HG03442 (cell line): ENCODE measurements at regions not wholly inside any gene's neighbourhood (a gene's known extent, or its start where the extent isn't known, plus 50 kb on each side); places are given as distances from the start of the nearest gene placed in this dataset.

Experiments used
- ATAC-seq: cut with Tn5 transposase; IDR thresholded peaks from one replicate; pipeline ENCODE4 v1.9.1; 2021; ENCODE audit warnings: mild to moderate bottlenecking, moderate library complexity; ENCODE audit not compliant: unreplicated experiment

DNA sequence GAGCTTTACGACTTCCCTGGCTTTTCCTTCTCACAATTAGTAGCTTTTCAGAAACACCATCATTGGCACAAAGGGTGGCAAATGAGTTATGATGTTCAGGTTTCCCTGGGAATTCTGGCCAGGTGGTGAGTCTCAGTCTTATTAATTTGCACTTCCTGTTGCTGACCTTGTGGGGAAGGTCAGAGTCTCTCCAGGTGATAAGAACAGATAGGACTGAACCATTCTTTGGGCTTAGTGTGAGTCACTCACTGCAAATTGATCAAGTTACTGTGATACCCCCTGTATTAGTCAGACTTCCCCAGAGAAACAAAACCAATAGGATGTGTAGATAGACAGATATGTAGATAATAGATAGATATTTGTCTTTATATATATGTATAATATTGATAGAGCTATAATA is 53.8 kb upstream of the RANBP3L start:
- ATAC-seq = no peak

DNA sequence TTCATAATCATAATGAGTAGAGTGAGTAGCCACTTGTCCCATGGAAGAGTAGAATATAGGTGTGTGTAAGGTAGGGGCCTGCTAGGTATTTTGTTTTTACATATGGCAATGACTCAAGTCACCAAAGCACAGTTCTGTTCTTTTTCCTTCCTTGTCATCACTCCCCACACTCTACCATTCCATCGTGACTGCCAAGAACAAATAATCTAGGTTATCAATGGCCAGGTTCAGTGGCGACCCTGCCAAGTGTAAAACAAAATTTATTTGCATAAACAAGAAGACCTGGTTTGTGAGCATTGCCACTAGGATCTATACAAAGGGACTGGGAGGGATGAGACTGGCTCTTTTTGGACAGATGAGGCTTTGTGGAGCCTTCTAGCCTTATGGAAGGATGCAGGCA is 55.2 kb upstream of the RANBP3L start:
- no peak for ATAC-seq

DNA sequence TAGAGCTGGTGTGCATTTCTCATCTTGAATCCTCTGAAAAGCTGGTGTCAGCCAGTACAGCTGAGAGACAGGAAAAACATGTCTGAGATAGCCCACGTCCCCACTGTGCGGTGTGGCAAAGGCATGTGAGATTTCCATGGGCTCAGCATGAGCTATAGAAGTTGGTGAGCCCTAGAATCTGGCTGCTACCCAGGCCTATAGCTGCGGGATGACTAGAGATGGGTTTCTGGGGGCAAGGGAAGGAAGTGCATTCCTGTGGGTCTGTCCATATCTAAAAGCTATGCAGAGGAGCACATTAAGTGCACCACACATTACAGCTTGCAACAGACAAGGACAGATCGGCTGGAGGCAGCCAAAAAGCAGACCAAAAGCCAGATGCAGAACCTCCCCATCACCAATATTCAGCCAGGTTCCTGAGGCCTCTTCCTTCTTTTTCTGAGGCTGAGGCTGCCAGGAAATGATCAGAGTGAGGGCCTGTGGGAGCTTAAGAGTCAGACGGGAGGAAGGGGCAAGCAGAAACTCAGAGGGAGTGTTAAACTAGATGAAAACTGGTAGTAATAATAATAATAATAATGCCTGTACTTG is 55.8 kb upstream of the RANBP3L start:
- ATAC-seq = no peak

DNA sequence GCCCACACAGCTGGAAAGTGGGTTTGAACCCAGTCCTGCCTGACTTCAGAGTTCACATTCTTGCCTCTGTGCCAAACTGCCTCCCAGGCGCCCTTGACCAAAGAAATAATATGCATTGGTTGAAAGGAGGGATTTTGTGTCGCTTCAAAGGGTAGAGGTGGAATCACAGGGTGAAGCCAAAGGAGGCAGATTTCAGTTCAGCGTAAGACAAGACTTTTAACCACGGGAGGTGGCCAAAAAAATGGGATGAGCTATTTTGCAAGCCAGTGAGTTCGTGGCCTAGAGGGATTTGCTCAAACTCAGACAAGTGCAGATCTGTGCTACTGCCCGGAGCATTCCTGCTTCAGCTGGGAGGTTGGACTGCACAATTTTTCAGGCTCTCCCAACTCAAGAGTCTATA is 57.6 kb upstream of the RANBP3L start:
- no peak for ATAC-seq

- ATAC-seq = no peak
Measured at GRCh38 chr5:36360307-36360706, 58.6 kb upstream of the RANBP3L start.

DNA sequence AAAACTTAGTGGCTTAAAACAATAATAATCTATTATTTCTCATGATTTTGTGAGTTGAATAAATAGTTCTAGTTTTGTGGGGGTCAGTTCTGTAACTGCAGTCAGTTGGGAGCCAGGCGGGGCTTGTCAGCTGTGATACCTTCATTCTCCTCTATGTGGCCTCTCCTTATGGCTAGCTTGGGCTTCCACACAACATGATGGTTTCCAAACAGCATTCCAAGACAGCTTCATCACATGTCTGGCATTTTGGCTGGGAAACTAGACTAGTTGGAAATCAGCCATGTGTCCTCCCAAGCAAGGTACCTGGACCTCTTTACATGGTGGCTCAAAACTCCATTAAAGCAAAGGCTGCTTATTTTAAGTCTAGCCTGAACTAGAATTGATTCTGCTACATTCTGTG is 61.4 kb upstream of the RANBP3L start:
- no peak for ATAC-seq

DNA sequence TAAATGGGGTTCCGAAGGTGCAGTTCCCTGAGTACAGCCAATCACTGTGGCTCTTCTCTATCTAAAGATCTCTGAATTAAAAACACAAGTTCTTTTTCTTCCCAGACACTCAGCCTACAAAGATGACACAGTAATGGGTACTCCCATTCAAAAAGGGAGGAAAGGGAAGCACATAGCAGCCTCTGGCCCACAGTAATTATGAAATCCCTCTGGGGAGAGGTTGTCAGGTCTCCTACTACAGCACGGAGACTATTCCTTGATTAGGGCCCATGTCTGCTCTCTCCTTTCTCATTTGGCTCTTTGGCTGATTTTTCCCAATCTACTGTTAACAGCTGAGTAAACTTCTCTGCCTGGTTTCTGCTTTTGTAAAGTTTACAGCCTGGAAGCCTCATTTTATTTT is 62.0 kb upstream of the RANBP3L start:
- ATAC-seq = no peak

DNA sequence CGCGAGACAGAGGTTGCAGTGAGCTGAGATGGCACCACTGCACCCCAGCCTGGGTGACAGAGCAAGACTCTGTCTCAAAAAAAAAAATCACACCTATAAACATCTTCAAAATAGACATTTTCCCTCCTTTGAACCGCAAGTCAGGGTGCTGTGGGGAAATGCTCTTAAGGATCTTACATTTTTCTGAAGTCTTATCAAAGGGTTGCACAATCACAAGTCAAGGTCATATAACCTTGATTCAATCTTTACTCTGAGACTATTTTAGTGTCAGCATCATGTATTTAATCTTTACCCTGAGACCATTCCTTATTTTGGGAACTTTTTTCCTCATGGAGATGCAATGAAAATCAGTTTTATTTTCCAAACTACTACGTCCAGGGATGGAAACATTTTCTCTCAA is 62.8 kb upstream of the RANBP3L start:
- no peak for ATAC-seq

GRCh38 chr5:36365896-36366295 is 64.2 kb upstream of the RANBP3L start:
- ATAC-seq = no peak

DNA sequence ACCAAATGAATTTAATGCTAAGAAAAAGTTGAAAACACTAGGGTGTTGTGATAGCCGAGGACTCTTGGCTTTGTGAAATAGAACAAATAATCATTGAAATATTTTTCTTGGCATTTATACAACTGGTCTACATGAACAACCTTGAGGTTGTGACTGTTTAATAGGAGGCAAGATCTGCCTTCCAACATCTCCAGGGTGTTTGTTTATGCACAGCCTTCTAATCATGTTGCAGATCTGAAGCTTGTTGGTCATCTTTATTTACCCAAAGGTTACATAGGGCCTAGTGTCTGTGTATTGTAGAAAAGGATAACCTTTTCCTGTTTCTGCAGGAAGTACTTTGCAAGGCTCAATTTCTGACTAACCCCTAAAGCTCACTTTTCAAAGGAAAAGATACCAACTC is 65.2 kb upstream of the RANBP3L start:
- ATAC-seq = no peak

DNA sequence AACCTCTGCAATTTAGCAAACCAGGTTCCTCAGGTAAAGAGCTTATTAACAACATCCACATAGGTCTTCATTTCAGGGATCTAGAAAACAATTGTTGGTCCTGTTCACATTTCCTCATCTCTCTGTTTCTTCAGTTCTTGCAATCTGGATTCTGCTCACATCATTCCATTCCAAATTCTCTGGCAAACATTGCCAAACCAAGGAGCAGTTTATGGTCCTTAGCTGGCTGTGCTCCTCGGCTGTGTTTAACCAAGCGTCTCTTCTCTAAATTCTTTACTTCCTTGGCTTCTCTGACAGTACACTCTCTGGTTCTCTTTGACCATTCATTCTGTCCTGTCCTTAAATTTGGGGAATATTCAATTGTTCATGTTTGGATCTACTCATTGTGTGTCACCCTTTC is 65.8 kb upstream of the RANBP3L start:
- ATAC-seq = no peak

DNA sequence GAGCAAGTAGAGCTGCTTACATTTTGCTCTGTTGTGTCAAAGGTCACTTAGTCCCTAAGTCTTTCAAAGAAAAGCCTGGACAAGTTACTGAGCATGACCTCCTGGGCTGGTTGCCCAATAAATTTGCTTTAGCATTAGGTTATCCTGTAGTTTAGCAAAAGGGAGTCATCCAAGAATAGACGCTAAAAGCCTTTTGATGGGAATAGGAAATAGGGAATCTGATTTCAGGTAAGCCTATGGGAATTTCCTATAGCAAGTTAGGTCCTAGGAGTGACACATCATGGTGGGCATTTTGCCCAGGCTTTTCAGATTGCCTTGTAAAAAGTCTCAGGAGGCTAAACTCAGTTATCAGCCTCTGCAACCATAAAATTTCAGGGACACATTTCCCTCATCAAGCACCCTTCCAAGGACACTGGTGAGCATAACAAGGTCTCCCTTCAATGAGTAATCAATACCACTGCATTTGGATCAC is 67.6 kb upstream of the RANBP3L start:
- no peak for ATAC-seq

DNA sequence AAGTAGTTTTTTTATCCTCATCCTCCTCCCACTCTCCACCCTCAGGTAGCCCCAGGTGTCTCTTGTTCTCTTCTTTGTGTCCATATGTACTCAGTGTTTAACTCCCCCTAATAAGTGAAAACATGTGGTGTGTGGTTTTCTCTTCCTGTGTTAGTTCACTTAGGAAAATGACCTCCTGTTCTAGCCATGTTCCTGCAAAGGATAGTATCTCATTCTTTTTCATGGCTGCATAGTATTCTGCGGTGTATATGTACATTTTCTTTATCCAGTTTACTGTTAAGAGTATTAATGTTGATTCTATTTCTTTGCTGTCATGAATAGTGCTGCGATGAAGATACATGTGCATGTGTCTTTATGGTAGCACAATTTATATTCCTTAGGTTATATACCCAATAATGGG is 68.4 kb upstream of the RANBP3L start:
- no peak for ATAC-seq

DNA sequence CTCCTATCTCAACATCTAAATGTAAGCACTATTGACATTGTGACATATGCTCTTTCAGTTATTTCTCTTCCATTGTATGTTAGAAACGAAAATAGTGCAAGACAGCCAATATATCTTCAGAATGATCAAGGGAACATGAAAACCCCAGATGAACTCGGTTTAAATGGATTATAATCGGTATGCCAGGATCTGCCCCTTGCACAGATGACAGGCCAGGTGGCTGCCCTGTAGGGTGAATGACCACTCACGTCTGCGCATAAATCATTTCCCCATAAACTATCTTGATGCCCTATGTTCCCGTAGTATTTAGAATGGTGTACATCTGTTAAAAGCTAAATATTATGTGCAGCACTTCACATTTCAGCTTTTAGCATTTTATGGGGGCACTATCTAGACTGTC is 69.7 kb upstream of the RANBP3L start:
- no peak for ATAC-seq

- ATAC-seq = no peak
Measured at GRCh38 chr5:36373527-36374086, 71.9 kb upstream of the RANBP3L start.

GRCh38 chr5:36374266-36374862 is 72.7 kb upstream of the RANBP3L start:
- no peak for ATAC-seq

- ATAC-seq = no peak
Measured at GRCh38 chr5:36377192-36377591, 75.5 kb upstream of the RANBP3L start.

GRCh38 chr5:36378551-36378950 is 76.8 kb upstream of the RANBP3L start:
- no peak for ATAC-seq

DNA sequence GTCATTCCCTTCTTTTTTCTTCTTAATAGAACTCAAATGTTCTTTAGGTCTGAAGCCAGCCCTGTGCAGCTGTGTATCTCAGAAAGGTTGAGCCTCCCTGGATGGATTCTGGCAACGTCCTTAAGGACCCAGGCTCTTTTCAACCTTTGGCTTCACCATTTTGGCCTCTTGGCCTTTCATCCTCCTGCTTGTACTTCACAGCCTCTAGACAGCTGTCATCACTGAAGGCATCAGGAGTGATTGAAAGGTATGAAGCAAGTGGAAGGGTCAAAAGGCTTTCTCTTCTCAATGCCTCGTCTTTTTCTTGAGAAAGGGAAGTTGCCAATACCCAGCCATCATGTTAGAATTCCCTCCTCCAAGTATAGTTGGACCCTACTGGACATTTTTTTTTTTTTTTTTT is 81.2 kb upstream of the RANBP3L start:
- ATAC-seq = no peak

DNA sequence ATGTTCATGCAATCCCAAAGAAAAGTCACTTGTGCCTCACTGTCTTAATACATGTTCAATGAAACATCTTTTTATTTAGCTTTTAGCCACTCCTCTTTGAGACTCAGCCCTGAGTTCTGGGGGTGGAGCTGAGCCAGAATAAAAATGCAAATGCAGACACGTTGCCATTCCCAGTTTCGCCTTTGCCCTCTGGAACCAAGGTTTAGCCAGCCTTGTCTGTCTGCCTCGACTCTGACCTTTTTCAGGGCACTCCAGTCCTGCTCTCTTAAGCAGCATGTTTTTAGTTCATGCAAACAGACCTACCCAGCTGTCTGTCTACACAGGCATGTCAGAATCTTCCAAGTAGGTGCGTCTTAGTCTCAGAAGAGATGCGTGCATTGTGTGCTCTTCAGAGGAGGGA is 82.2 kb upstream of the RANBP3L start:
- no peak for ATAC-seq

DNA sequence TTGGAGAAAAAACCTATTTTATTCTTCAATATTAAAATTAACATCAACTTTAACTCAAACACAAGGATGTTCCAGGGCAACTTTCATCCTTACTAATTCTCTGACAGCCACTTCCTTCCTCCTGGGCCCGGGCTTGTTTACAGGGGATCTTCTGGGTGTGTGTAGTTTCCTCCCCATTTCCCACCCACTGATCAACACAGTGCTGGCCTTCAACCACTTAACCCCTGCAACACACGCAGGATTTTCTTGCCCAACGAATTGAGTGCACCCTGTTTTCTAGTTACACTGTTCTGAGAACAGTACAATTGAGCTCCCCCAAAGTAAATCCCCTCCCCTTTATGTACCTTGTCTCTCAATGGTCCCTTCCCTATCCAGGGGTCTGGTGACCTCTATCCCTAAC is 83.1 kb upstream of the RANBP3L start:
- ATAC-seq = no peak

- ATAC-seq = no peak
Measured at GRCh38 chr5:36385495-36385894, 83.8 kb upstream of the RANBP3L start.

DNA sequence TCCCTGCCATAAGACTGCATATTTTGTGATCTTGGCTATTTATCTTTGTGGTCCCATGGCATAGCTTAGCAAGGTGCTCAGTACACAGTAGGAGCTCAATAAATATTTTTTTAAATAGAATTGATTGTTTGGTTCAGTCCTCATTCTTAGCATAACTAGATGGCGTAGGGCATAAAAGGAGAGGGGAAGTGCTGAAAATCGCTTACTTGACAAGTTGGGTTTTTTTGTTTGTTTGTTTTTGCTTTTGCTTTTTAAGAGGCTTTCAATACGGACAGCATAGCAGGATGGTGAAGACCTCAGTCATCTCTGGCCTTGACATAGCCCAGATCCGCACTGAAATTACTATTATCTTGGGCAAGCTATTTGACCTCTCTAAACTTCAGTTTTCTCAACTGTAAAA is 86.6 kb upstream of the RANBP3L start:
- no peak for ATAC-seq
